HEK293 (cell line): ENCODE measurements at regions not wholly inside any gene's neighbourhood (a gene's known extent, or its start where the extent isn't known, plus 50 kb on each side); places are given as distances from the start of the nearest gene placed in this dataset.

Experiments
- CTCF ChIA-PET: fragments of 350-600 bp; formaldehyde crosslinking; extraction: SDS; loops from one replicate; lab custom pipeline; 2021; ENCODE audit warnings: antibody characterized with exemption; lab: Yijun Ruan, JAX
- POLR2A ChIA-PET: fragments of 300-600 bp; formaldehyde crosslinking; extraction: SDS; loops from one replicate; lab custom pipeline; 2020; ENCODE audit warnings: antibody characterized with exemption, inconsistent platforms; lab: Yijun Ruan, JAX
- H3K27ac ChIP-seq: fragments of 200-500 bp; sonication (Bioruptor generic); 2 replicates; pipeline ENCODE4 v1.5.1; 2014; ENCODE audit warnings: low read depth, low read length, control low read depth, inconsistent platforms; ENCODE audit errors: extremely low read depth
- H3K36me3 ChIP-seq, 2 experiments: fragments of 200-500 bp in 1 of 2; sonication (Bioruptor generic) in 1 of 2; 1 replicate in 1 of 2; 2 replicates in 1 of 2; pipeline ENCODE4 v1.5.1; 2014 to 2017; ENCODE audit warnings: inconsistent platforms in 2 of 2, low read length in 2 of 2; ENCODE audit not compliant: control insufficient read depth in 2 of 2, insufficient read depth in 1 of 2
- H3K4me1 ChIP-seq: fragments of 200-500 bp; sonication (Bioruptor generic); 2 replicates; pipeline ENCODE4 v1.5.1; 2014; ENCODE audit warnings: mild to moderate bottlenecking, low read length, inconsistent platforms; ENCODE audit not compliant: control insufficient read depth, insufficient read depth
- H3K4me3 ChIP-seq: 2 replicates; pipeline ENCODE4 v1.5.1; 2011; ENCODE audit warnings: low read depth, mild to moderate bottlenecking, control low read depth, low read length, moderate library complexity
- H3K9me3 ChIP-seq: fragments of 200-500 bp; sonication (Bioruptor generic); 2 replicates; pipeline ENCODE4 v1.5.1; 2014; ENCODE audit warnings: low read depth, low read length, inconsistent platforms; ENCODE audit not compliant: control insufficient read depth, insufficient read depth
- AEBP2 ChIP-seq: fragments of 450-650 bp; formaldehyde crosslinking; IDR thresholded peaks from 2 replicates; pipeline ENCODE4 v1.5.1; 2016; ENCODE audit warnings: missing biosample characterization, missing genetic modification characterization, borderline replicate concordance
- GLI2 ChIP-seq: fragments of 450-650 bp; formaldehyde crosslinking; IDR thresholded peaks from 2 replicates; pipeline ENCODE4; 2017; ENCODE audit warnings: missing biosample characterization, missing genetic modification characterization, low read depth, borderline replicate concordance
- MZF1 ChIP-seq: fragments of 450-650 bp; formaldehyde crosslinking; IDR thresholded peaks from 2 replicates; pipeline ENCODE4 v1.5.1; 2017; ENCODE audit warnings: missing biosample characterization, missing genetic modification characterization, borderline replicate concordance
- YY1 ChIP-seq: fragments of 450-650 bp; formaldehyde crosslinking; IDR thresholded peaks from 2 replicates; pipeline ENCODE4 v1.5.1; 2018; ENCODE audit warnings: missing biosample characterization, missing genetic modification characterization
- YY2 ChIP-seq: fragments of 450-650 bp; formaldehyde crosslinking; IDR thresholded peaks from 2 replicates; pipeline ENCODE4 v1.5.1; 2016; ENCODE audit warnings: missing biosample characterization, missing genetic modification characterization
- ZBTB44 ChIP-seq: fragments of 450-650 bp; IDR thresholded peaks from 2 replicates; pipeline ENCODE4 v1.5.1; 2018; ENCODE audit warnings: missing biosample characterization, mild to moderate bottlenecking, missing genetic modification characterization
- ZFP69B ChIP-seq: fragments of 450-650 bp; formaldehyde crosslinking; IDR thresholded peaks from 2 replicates; pipeline ENCODE4 v1.5.1; 2016; ENCODE audit warnings: missing biosample characterization, missing genetic modification characterization
- ZNF132 ChIP-seq: fragments of 450-650 bp; formaldehyde crosslinking; IDR thresholded peaks from 2 replicates; pipeline ENCODE4 v1.5.1; 2017; ENCODE audit warnings: missing biosample characterization, missing genetic modification characterization, borderline replicate concordance
- ZNF146 ChIP-seq: fragments of 450-650 bp; formaldehyde crosslinking; IDR thresholded peaks from 2 replicates; pipeline ENCODE4 v1.5.1; 2016; ENCODE audit warnings: missing biosample characterization, missing genetic modification characterization
- ZNF175 ChIP-seq: fragments of 450-650 bp; formaldehyde crosslinking; IDR thresholded peaks from 2 replicates; pipeline ENCODE4 v1.5.1; 2016; ENCODE audit warnings: missing biosample characterization, missing genetic modification characterization
- ZNF211 ChIP-seq: fragments of 450-650 bp; formaldehyde crosslinking; IDR thresholded peaks from 2 replicates; pipeline ENCODE4 v1.5.1; 2016; ENCODE audit warnings: low read depth, missing biosample characterization, missing genetic modification characterization
- ZNF426 ChIP-seq: fragments of 450-650 bp; formaldehyde crosslinking; IDR thresholded peaks from 2 replicates; pipeline ENCODE4 v1.5.1; 2017; ENCODE audit warnings: missing biosample characterization, missing genetic modification characterization, mild to moderate bottlenecking, inconsistent platforms, moderate library complexity
- ZNF449 ChIP-seq: fragments of 450-650 bp; formaldehyde crosslinking; IDR thresholded peaks from 2 replicates; pipeline ENCODE4 v1.5.1; 2017; ENCODE audit warnings: missing biosample characterization, mild to moderate bottlenecking, missing genetic modification characterization, moderate library complexity
- ZNF626 ChIP-seq: fragments of 450-650 bp; sonication (Bioruptor Pico); formaldehyde crosslinking; IDR thresholded peaks from 2 replicates; pipeline ENCODE4 v1.5.1; 2018; ENCODE audit warnings: missing biosample characterization, missing genetic modification characterization, inconsistent platforms
- ZNF777 ChIP-seq: fragments of 450-650 bp; formaldehyde crosslinking; IDR thresholded peaks from 2 replicates; pipeline ENCODE4 v1.5.1; 2017; ENCODE audit warnings: missing biosample characterization, missing genetic modification characterization, borderline replicate concordance
- ZSCAN23 ChIP-seq: fragments of 450-650 bp; formaldehyde crosslinking; IDR thresholded peaks from 2 replicates; pipeline ENCODE4 v1.5.1; 2016; ENCODE audit warnings: missing biosample characterization, missing genetic modification characterization

GRCh38 chr10:21030091-21030490 lies 133.0 kb upstream of the NEBL start:
- H3K4me3 ChIP-seq = no peak overlapping the region
- ChIA-PET POLR2A (no interaction called here), CTCF (interaction anchor here (0.8 kb wide), 1 partner anchor 10 kb away, joined by 3 read pairs; no protein-coding TSS in a partner anchor)
- no peaks in the 10 kb centered on the region for H3K36me3 ChIP-seq
- H3K4me1 ChIP-seq = no peaks in the 10 kb centered on the region
- no peak overlapping the region for H3K27ac ChIP-seq
- TF ChIP-seq ZNF146 (tag by site-specific recombination) (no peak), MZF1 (no peak), YY1 (tag by site-specific recombination) (no peak), ZSCAN23 (tag by site-specific recombination) (no peak), GLI2 (tag by site-specific recombination) (no peak), ZFP69B (tag by site-specific recombination) (no peak), YY2 (tag by site-specific recombination) (no peak), ZNF175 (no peak), ZNF132 (tag by site-specific recombination) (no peak)
- TF ChIP-seq, all 188 proteins: peak for 0
- no peaks in the 10 kb centered on the region for H3K9me3 ChIP-seq

GRCh38 chr10:21022821-21023220 lies 125.7 kb upstream of the NEBL start:
- CTCF ChIA-PET = no interaction called here
- POLR2A ChIA-PET = no interaction called here
- H3K27ac ChIP-seq = no peak overlapping the region
- no peak for TF ChIP-seq AEBP2 (tag by site-specific recombination)
- no peak for TF ChIP-seq ZNF777 (tag by site-specific recombination)
- TF ChIP-seq ZNF449 (tag by site-specific recombination) = no peak
- no peak for TF ChIP-seq ZNF211 (tag by site-specific recombination)
- no peak for TF ChIP-seq ZNF626
- no peaks in the 10 kb centered on the region for H3K4me1 ChIP-seq
- no peaks in the 10 kb centered on the region for H3K9me3 ChIP-seq
- no peak overlapping the region for H3K4me3 ChIP-seq
- no peaks in the 10 kb centered on the region for H3K36me3 ChIP-seq

- H3K4me1 ChIP-seq = no peaks in the 10 kb centered on the region
- no peaks in the 10 kb centered on the region for H3K36me3 ChIP-seq
- no peak overlapping the region for H3K27ac ChIP-seq
- H3K9me3 ChIP-seq = no peaks in the 10 kb centered on the region
- POLR2A ChIA-PET = no interaction called here
- no peak overlapping the region for H3K4me3 ChIP-seq
- CTCF ChIA-PET = interaction anchor here (0.7 to 0.8 kb wide), 2 partner anchors 11 to 210 kb away, joined by 3 to 4 read pairs; no protein-coding TSS in a partner anchor
- no peak for TF ChIP-seq ZNF426 (tag by site-specific recombination)
- peak; percentile 44; the same call in 1 of the 2 replicates for TF ChIP-seq ZBTB44 (tag by site-specific recombination)
- TF ChIP-seq AEBP2 (tag by site-specific recombination) = no peak
Measured at GRCh38 chr10:21021843-21022594, 124.9 kb upstream of the NEBL start.
